SK-N-SH (cell line): ENCODE measurements at regions not wholly inside any gene's neighbourhood (a gene's known extent, or its start where the extent isn't known, plus 50 kb on each side); places are given as distances from the start of the nearest gene placed in this dataset.

Experiments
- CTCF ChIA-PET: fragments of 300-600, 350-600 bp; formaldehyde crosslinking; extraction: SDS; loops from one replicate; lab custom pipeline; 2021; lab: Yijun Ruan, JAX
- POLR2A ChIA-PET: fragments of 350-600 bp; sonication (Branson Sonifier 250); formaldehyde crosslinking; extraction: SDS; loops from one replicate; lab custom pipeline; 2020; ENCODE audit warnings: antibody characterized with exemption, inconsistent platforms; lab: Yijun Ruan, JAX
- DNase-seq: peaks from one replicate; pipeline ENCODE4 v3.0.0; 2012
- H2AFZ ChIP-seq: fragments of 200-600 bp; sonication (generic); 2 replicates; pipeline ENCODE4 v1.8.1; 2016; ENCODE audit warnings: antibody characterized with exemption, mild to moderate bottlenecking, low read depth
- H3F3A ChIP-seq: fragments of 200-600 bp; sonication (generic); replicated peaks from 2 replicates; pipeline ENCODE3; 2016; ENCODE audit warnings: antibody characterized with exemption, mild to moderate bottlenecking; ENCODE audit not compliant: insufficient read depth
- H3K27ac ChIP-seq, 2 experiments: fragments of 200-500 bp in 1 of 2; fragments of 200-600 bp in 1 of 2; sonication (Bioruptor generic) in 1 of 2; sonication (generic), shearing (Covaris generic) in 1 of 2; 2 replicates each; pipeline versions ENCODE4 v1.5.1 to v1.6.1; 2014 to 2016; ENCODE audit warnings: low read depth in 2 of 2, inconsistent platforms in 1 of 2, low read length in 1 of 2, mild to moderate bottlenecking in 1 of 2, mixed read lengths in 1 of 2
- H3K27me3 ChIP-seq: fragments of 200-600 bp; sonication (generic), shearing (Covaris generic); 2 replicates; pipeline ENCODE4 v1.6.1; 2016; ENCODE audit warnings: mixed run types; ENCODE audit not compliant: insufficient read depth
- H3K36me3 ChIP-seq, 2 experiments: fragments of 200-500 bp in 1 of 2; fragments of 200-600 bp in 1 of 2; sonication (Bioruptor generic) in 1 of 2; sonication (generic) in 1 of 2; replicated peaks in 1 of 2; 2 replicates each; pipeline versions ENCODE3 to v1.5.1; 2014 to 2016; ENCODE audit warnings: low read length in 1 of 2, mild to moderate bottlenecking in 1 of 2; ENCODE audit not compliant: insufficient read depth in 2 of 2, control insufficient read depth in 1 of 2
- H3K4me1 ChIP-seq, 2 experiments: fragments of 200-500 bp in 1 of 2; fragments of 200-600 bp in 1 of 2; sonication (Bioruptor generic) in 1 of 2; sonication (generic), shearing (Covaris generic) in 1 of 2; 2 replicates each; pipeline versions ENCODE4 v1.5.1 to v1.6.1; 2014 to 2016; ENCODE audit warnings: low read depth in 1 of 2, low read length in 1 of 2, mixed run types in 1 of 2; ENCODE audit not compliant: insufficient read depth in 2 of 2, control insufficient read depth in 1 of 2
- H3K4me2 ChIP-seq: fragments of 200-600 bp; sonication (generic), shearing (Covaris generic); 2 replicates; pipeline ENCODE4 v1.6.1; 2017; ENCODE audit warnings: mixed run types
- H3K4me3 ChIP-seq, 2 experiments: fragments of 200-500 bp in 1 of 2; fragments of 200-600 bp in 1 of 2; sonication (Bioruptor generic) in 1 of 2; sonication (generic), shearing (Covaris generic) in 1 of 2; 2 replicates each; pipeline versions ENCODE4 v1.5.1 to v1.8.1; 2014 to 2016; ENCODE audit warnings: low read depth in 2 of 2, inconsistent platforms in 1 of 2, low read length in 1 of 2, mild to moderate bottlenecking in 1 of 2, mixed read lengths in 1 of 2, moderate library complexity in 1 of 2
- H3K79me2 ChIP-seq: fragments of 200-600 bp; sonication (generic); 2 replicates; pipeline ENCODE4 v1.8.1; 2017; ENCODE audit warnings: mild to moderate bottlenecking; ENCODE audit not compliant: insufficient read depth
- H3K9ac ChIP-seq: fragments of 200-600 bp; sonication (generic); 2 replicates; pipeline ENCODE4 v1.6.1; 2017; ENCODE audit warnings: mixed run types
- H3K9me2 ChIP-seq: fragments of 200-600 bp; sonication (generic); 2 replicates; pipeline ENCODE4 v1.6.1; 2017; ENCODE audit warnings: mixed run types
- H3K9me3 ChIP-seq: fragments of 200-600 bp; sonication (generic); 2 replicates; pipeline ENCODE4 v1.6.1; 2017; ENCODE audit warnings: mixed run types, mild to moderate bottlenecking, moderate library complexity
- H4K20me1 ChIP-seq: fragments of 200-600 bp; sonication (generic); 2 replicates; pipeline ENCODE4 v1.6.1; 2017; ENCODE audit warnings: mild to moderate bottlenecking, mixed run types; ENCODE audit not compliant: insufficient read depth
- CTCF ChIP-seq: fragments of 200-600 bp; sonication (generic); IDR thresholded peaks from 2 replicates; pipeline ENCODE4 v1.6.1; 2017; ENCODE audit warnings: antibody characterized with exemption, mild to moderate bottlenecking, moderate library complexity
- ELF1 ChIP-seq: IDR thresholded peaks from 2 replicates; pipeline ENCODE4 v1.4.0; 2012
- FOSL2 ChIP-seq: IDR thresholded peaks from 2 replicates; pipeline ENCODE4 v1.4.0; 2012; ENCODE audit warnings: low read depth, mild to moderate bottlenecking, moderate library complexity, borderline replicate concordance
- FOXJ3 ChIP-seq: sonication (generic); formaldehyde crosslinking; IDR thresholded peaks from 2 replicates; pipeline ENCODE4 v1.5.1; 2020; ENCODE audit warnings: mild to moderate bottlenecking, missing genetic modification reagents
- GABPA ChIP-seq: IDR thresholded peaks from 2 replicates; pipeline ENCODE4 v1.4.0; 2012; ENCODE audit warnings: low read depth, mild to moderate bottlenecking
- IRF3 ChIP-seq: fragments of 150-350 bp; IDR thresholded peaks from 2 replicates; pipeline ENCODE4 v1.6.1; 2016; ENCODE audit warnings: mild to moderate bottlenecking, low read depth, low read length
- MXI1 ChIP-seq: IDR thresholded peaks from 2 replicates; pipeline ENCODE4 v1.6.1; 2012; ENCODE audit warnings: mild to moderate bottlenecking, low read depth, low read length, improper control_type of control experiment
- NRF1 ChIP-seq: IDR thresholded peaks from 2 replicates; pipeline ENCODE4 v1.6.1; 2012; ENCODE audit warnings: low read depth, mild to moderate bottlenecking, low read length
- ZBTB33 ChIP-seq: IDR thresholded peaks from 2 replicates; pipeline ENCODE4 v1.4.0; 2012; ENCODE audit warnings: low read depth, borderline replicate concordance
- WGBS: methylation state at CpG from one replicate; pipeline ENCODE4 v1.1.6; 2017; ENCODE audit warnings: low lambda C conversion rate; 5-methylcytosine and 5-hydroxymethylcytosine counted together
- TF ChIP-seq, protein P1 (sequence below): IDR thresholded peaks from 2 replicates; pipeline ENCODE4 v1.4.0; 2012; ENCODE audit warnings: low read depth, borderline replicate concordance

DNA sequence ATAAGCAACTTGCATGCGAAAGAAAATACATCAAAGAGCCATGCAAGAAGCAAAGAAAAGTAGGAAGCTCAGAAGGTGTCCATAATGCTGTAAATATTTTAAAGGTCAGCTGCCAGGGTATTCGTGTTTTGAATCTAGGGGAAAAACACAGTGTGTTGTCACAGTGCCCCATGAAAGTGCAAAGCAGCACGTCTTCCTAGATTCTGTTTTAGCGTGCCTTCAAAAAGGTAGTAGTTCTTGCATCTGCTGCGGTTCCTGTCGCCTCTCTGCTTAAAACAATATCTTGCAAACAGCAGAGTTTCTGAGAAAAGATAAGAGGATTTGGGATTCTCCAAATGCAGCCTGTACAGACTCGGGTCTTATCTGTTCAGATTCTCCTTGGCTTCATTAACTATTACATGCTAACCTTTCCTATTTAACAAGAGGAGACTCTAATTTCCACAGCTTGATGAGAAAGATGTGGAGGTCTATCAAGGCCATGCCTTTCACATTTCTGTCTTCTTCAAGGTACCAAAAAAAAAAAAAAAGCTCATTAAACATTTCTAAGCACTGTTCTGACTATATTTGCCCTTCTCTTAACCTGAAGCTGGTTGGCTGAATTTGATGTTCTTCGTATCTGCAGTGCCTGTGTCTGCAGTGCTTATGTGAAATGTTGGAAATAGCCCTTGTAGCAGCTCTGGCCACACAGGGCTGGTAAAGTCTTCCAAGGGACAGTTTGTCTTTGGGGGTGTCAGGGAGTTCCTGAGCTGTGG, 297.5 kb downstream of the ADGB start (continued):
- TF ChIP-seq CTCF = no peak
- TF ChIP-seq, protein P1, sequence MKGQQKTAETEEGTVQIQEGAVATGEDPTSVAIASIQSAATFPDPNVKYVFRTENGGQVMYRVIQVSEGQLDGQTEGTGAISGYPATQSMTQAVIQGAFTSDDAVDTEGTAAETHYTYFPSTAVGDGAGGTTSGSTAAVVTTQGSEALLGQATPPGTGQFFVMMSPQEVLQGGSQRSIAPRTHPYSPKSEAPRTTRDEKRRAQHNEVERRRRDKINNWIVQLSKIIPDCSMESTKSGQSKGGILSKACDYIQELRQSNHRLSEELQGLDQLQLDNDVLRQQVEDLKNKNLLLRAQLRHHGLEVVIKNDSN = no peak

DNA sequence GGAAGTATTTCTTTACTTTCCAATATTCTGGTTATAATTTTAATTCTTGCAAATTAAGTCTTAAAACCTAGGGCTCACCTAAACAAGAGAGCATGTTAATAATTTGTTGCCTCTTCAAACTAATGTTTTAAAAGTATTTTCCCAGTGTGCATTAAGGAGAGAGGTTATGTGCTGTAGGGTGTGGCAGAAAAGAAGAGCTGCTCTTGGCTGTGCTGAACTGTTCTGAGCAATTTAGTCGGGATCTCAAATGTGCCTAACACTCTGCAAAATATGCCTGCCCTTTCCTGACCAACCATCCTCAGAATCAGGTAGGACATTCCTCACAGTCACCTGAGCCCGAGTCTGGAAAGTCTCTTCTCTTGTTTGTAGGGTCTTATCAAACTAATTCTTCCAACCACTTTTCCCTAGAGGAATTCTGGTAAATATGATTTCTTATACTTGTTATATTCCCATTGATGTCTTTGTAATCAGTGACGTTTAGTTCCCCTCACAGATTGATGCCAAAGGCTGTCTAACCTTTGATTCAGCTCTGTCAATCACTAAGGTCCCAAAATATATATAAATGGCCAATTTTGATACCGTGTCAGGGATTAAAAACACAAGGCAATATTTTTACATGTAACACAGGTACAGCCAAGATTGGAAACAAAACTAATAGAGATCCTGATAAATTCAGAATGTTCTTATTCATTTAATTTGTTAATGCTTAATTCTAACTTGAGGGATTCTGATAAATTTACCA, 298.4 kb downstream of the ADGB start:
- H3K9me2 ChIP-seq = no peaks in the 10 kb centered on the region
- H3F3A ChIP-seq = peaks cover 11% of the 10 kb centered on the region
- H3K36me3 ChIP-seq = no peaks in the 10 kb centered on the region
- H3K79me2 ChIP-seq = no peaks in the 10 kb centered on the region
- no peak for TF ChIP-seq CTCF
- 77% methylated on average over 4 of the region's 4 CpGs for WGBS
- H3K9ac ChIP-seq = no peak overlapping the region
- ChIA-PET POLR2A (no interaction called here), CTCF (no interaction called here)
- no peak overlapping the region for H3K27ac ChIP-seq
- DNase-seq = no peak
- H4K20me1 ChIP-seq = no peaks in the 10 kb centered on the region
- 0 out of 4 replicates have a peak, but pooled peaks cover 0 to 9% of the 10 kb centered on the region in 2 experiments for H3K4me1 ChIP-seq
- no peak overlapping the region for H3K4me2 ChIP-seq
- H3K9me3 ChIP-seq = no peaks in the 10 kb centered on the region
- H2AFZ ChIP-seq = no peak overlapping the region
- no peaks in the 10 kb centered on the region for H3K27me3 ChIP-seq
- H3K4me3 ChIP-seq = no peak overlapping the region

GRCh38 chr6:146898069-146898887, 299.5 kb downstream of the ADGB start:
- Histone ChIP-seq H3K79me2 (no peaks in the 10 kb centered on the region), H3K27me3 (no peaks in the 10 kb centered on the region), H3K4me2 (no peak overlapping the region), H2AFZ (no peak overlapping the region), H3K4me3 (no peak overlapping the region), H3K4me1 (0 out of 4 replicates have a peak, but pooled peaks cover 0 to under 1% of the 10 kb centered on the region in 2 experiments), H3K27ac (no peak overlapping the region), H4K20me1 (no peaks in the 10 kb centered on the region), H3F3A (peaks cover 3% of the 10 kb centered on the region), H3K9ac (no peak overlapping the region), H3K9me2 (no peaks in the 10 kb centered on the region), H3K9me3 (no peaks in the 10 kb centered on the region), H3K36me3 (no peaks in the 10 kb centered on the region)
- ChIA-PET CTCF (interaction anchor here (0.8 kb wide), 1 partner anchor 121 kb away, joined by 3 read pairs; no protein-coding TSS in a partner anchor), POLR2A (no interaction called here)
- DNase-seq = no peak
- TF ChIP-seq IRF3 (no peak), FOSL2 (no peak), MXI1 (no peak), GABPA (no peak), ZBTB33 (no peak), NRF1 (no peak), ELF1 (no peak), FOXJ3 (CRISPR knock-in tag) (no peak)
- WGBS = 86% methylated on average over 6 of the region's 6 CpGs
